ENCODE measurements at regions not wholly inside any gene's neighbourhood (a gene's known extent, or its start where the extent isn't known, plus 50 kb on each side); places are given as distances from the start of the nearest gene placed in this dataset.

DNA sequence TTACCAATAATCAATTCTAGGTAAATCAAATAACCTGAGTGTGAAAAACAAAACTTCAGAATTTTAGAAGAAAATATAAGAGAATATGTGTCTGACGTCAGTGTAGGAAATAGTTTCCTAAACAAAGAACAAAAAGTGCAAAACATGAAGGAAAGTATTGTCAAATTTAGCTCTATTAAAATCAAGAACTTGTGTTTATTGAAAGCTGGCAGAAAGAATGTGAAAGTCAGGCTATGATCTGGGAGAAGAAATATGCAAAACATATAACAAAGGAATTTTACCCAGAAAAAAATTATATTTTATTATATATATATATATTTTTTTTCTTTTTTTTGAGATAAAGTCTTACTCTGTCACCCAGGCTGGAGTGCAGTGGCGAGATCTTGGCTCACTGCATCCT, 129.1 kb upstream of the ANKRD28 start:
- no peaks in the 10 kb centered on the region for H3K27me3 ChIP-seq (ENCODE audit: insufficient read depth, insufficient read length)
- H3K36me3 ChIP-seq (ENCODE audit: insufficient read depth, insufficient read length, low read length): no peaks in the 10 kb centered on the region
- TF ChIP-seq YY1 (IDR thresholded peaks at IDR 0.05; ENCODE audit: insufficient read depth, insufficient read length): no peak
- TF ChIP-seq SUZ12 (IDR thresholded peaks at IDR 0.05; ENCODE audit: extremely low read depth, insufficient read depth, insufficient read length): no peak
- no peak for TF ChIP-seq ZNF274 (IDR thresholded peaks at IDR 0.05; ENCODE audit: low read depth, low read length)
- H3K4me3 ChIP-seq (ENCODE audit: insufficient read length, low read depth): no peak overlapping the region
- H3K4me1 ChIP-seq (ENCODE audit: insufficient read depth, insufficient read length): no peaks in the 10 kb centered on the region
- H3K9me3 ChIP-seq (ENCODE audit: insufficient read depth, low read length): no peaks in the 10 kb centered on the region
- no peak for DNase-seq (ENCODE audit: low read depth, low spot score)
- no peak overlapping the region for H3K9ac ChIP-seq (ENCODE audit: insufficient read length, low read depth)

DNA sequence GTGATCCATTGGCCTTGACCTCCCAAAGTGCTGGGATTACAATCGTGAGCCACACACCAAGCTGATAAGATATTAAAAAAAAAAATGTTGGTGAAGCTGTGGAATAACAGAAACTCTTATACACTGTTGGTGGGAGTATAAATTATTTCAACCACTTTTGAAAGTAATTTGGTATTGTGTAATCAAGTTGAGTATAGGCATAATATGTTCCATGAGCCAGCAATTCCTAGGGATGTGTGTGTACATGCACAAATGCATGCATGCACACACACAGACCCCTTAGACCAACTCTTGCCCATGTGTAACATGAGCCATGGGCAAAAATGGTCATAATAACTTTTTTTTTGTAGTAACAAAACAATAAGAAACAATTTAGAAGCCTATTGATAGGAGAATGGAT, 130.2 kb upstream of the ANKRD28 start:
- TF ChIP-seq YY1 (IDR thresholded peaks at IDR 0.05; ENCODE audit: insufficient read depth, insufficient read length) (no peak), ZNF274 (IDR thresholded peaks at IDR 0.05; ENCODE audit: low read depth, low read length) (no peak), SUZ12 (IDR thresholded peaks at IDR 0.05; ENCODE audit: extremely low read depth, insufficient read depth, insufficient read length) (no peak)
- Histone ChIP-seq H3K9ac (ENCODE audit: insufficient read length, low read depth) (no peak overlapping the region), H3K4me3 (ENCODE audit: insufficient read length, low read depth) (no peak overlapping the region), H3K4me1 (ENCODE audit: insufficient read depth, insufficient read length) (no peaks in the 10 kb centered on the region), H3K9me3 (ENCODE audit: insufficient read depth, low read length) (no peaks in the 10 kb centered on the region), H3K36me3 (ENCODE audit: insufficient read depth, insufficient read length, low read length) (no peaks in the 10 kb centered on the region), H3K27me3 (ENCODE audit: insufficient read depth, insufficient read length) (no peaks in the 10 kb centered on the region)
- DNase-seq (ENCODE audit: low read depth, low spot score): no peak

DNA sequence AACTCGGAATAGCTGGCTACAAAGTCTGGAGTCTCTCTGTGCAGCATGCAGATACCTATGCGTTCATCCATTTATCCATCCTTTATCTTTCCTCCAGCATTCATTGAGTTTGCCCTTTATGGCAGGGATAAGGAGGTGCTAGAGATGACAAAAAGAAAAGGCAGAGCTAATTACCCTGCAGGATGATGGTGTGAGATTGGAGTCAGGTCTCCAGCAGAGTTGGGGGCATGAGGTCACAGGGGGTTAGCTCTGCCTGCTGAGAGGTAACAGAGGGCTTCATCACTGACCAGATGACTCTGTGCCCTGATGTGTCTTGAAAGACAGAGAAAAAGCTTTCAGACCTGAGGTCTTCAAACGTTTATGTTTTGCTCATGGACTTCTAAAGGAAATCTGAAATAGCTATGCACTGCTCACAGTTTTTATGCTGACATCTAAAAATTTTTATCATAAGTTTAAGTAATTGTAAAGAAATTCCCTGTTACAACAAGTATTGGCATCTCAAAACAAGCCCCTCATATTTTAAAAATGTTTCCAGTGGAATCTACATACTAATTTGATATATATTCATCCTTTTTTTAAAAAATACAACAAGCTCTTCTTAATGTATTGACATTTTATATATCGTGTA, 132.3 kb upstream of the ANKRD28 start:
- DNase-seq (ENCODE audit: low read depth, low spot score): no peak
- Histone ChIP-seq H3K4me1 (ENCODE audit: insufficient read depth, insufficient read length) (no peaks in the 10 kb centered on the region), H3K27me3 (ENCODE audit: insufficient read depth, insufficient read length) (no peaks in the 10 kb centered on the region), H3K36me3 (ENCODE audit: insufficient read depth, insufficient read length, low read length) (no peaks in the 10 kb centered on the region), H3K9ac (ENCODE audit: insufficient read length, low read depth) (no peak overlapping the region), H3K9me3 (ENCODE audit: insufficient read depth, low read length) (no peaks in the 10 kb centered on the region), H3K4me3 (ENCODE audit: insufficient read length, low read depth) (no peak overlapping the region)
- TF ChIP-seq YY1 (IDR thresholded peaks at IDR 0.05; ENCODE audit: insufficient read depth, insufficient read length) (no peak), ZNF274 (IDR thresholded peaks at IDR 0.05; ENCODE audit: low read depth, low read length) (no peak), SUZ12 (IDR thresholded peaks at IDR 0.05; ENCODE audit: extremely low read depth, insufficient read depth, insufficient read length) (no peak)

DNA sequence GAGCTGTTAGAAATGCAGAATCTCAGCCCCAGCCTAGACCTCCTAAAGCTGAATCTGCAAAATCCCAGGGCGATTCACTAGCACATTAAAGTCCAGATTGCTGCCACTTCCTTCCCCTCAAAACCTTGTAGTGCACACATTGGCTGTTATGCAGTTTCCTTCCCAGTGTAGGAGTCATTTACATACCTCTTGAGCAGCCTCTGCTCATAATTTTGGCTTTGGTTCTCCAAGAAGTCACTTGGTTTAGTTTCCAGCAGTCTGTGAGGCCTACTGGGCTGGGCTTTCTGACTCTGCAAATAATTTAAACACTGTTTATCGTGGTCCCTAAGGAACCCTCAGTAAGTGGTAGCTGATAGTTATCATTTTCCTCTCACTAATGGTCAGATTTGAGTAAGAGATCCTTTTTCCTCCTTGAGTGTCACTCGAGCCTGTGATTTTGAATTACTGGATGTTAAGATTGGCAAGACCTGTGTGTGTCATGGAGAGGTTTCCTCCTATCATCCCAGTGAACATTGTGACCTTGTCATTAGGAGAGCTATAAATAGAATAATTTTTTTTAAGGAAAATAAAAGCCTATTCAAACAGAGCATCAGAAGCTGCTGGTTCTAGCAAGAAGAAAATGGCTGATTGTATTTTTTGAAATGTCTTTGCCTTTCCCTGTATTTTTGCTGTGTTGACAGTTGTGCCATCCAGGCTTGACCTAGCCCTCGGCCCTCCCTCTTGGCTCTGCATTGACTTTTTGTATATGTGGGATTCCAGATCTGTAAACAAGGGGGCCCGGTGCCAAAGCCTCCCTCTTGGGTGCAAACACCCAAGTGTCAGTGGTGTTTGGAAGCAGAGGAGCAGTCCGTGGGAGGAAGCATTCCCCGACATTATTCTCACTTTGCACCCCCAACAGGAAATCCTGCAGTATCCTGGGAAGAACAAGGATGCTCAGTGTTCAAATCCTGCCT, 134.8 kb upstream of the ANKRD28 start:
- no peak for DNase-seq (ENCODE audit: low read depth, low spot score)
- H3K4me3 ChIP-seq (ENCODE audit: insufficient read length, low read depth): no peak overlapping the region
- H3K9ac ChIP-seq (ENCODE audit: insufficient read length, low read depth): no peak overlapping the region
- TF ChIP-seq ZNF274 (IDR thresholded peaks at IDR 0.05; ENCODE audit: low read depth, low read length): no peak
- TF ChIP-seq SUZ12 (IDR thresholded peaks at IDR 0.05; ENCODE audit: extremely low read depth, insufficient read depth, insufficient read length): no peak
- no peak for TF ChIP-seq YY1 (IDR thresholded peaks at IDR 0.05; ENCODE audit: insufficient read depth, insufficient read length)
- H3K36me3 ChIP-seq (ENCODE audit: insufficient read depth, insufficient read length, low read length): no peaks in the 10 kb centered on the region
- H3K9me3 ChIP-seq (ENCODE audit: insufficient read depth, low read length): no peaks in the 10 kb centered on the region
- H3K4me1 ChIP-seq (ENCODE audit: insufficient read depth, insufficient read length): no peaks in the 10 kb centered on the region
- H3K27me3 ChIP-seq (ENCODE audit: insufficient read depth, insufficient read length): no peaks in the 10 kb centered on the region

DNA sequence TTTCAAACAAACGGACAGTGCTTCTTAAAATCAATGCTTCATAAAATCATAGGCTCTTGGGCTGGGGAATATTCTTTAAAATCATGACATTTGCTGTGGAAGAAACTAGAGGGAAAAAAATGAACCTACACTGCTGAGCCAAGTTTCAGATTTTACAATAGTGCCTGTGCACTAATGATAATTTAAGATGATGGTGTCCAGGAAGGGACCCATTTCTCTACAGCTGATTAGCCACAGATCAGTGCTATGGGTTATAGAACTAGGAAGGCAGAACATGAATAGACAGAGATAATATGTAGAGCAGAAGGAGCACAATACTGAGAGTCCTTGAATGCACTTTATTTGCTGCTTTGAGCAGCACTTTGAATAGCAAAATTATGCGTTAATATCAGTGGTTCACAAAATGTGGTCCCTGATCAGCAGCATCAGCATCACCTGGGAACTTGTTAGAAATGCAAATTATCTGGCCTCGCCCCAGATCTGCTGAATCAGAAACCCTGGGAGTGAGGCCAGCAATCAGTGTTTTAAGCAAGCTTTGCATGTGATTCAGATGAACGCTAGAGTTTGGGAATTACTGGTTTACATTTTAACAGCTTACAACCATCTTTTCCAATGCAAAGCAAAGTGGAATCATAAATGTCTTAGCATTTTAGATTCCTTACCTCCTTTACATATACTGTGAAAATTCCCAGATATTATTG, 135.8 kb upstream of the ANKRD28 start:
- no peaks in the 10 kb centered on the region for H3K36me3 ChIP-seq (ENCODE audit: insufficient read depth, insufficient read length, low read length)
- TF ChIP-seq YY1 (IDR thresholded peaks at IDR 0.05; ENCODE audit: insufficient read depth, insufficient read length) (no peak), ZNF274 (IDR thresholded peaks at IDR 0.05; ENCODE audit: low read depth, low read length) (no peak), SUZ12 (IDR thresholded peaks at IDR 0.05; ENCODE audit: extremely low read depth, insufficient read depth, insufficient read length) (no peak)
- H3K4me1 ChIP-seq (ENCODE audit: insufficient read depth, insufficient read length): no peaks in the 10 kb centered on the region
- no peaks in the 10 kb centered on the region for H3K27me3 ChIP-seq (ENCODE audit: insufficient read depth, insufficient read length)
- no peak overlapping the region for H3K9ac ChIP-seq (ENCODE audit: insufficient read length, low read depth)
- no peak for DNase-seq (ENCODE audit: low read depth, low spot score)
- H3K9me3 ChIP-seq (ENCODE audit: insufficient read depth, low read length): no peaks in the 10 kb centered on the region
- no peak overlapping the region for H3K4me3 ChIP-seq (ENCODE audit: insufficient read length, low read depth)

DNA sequence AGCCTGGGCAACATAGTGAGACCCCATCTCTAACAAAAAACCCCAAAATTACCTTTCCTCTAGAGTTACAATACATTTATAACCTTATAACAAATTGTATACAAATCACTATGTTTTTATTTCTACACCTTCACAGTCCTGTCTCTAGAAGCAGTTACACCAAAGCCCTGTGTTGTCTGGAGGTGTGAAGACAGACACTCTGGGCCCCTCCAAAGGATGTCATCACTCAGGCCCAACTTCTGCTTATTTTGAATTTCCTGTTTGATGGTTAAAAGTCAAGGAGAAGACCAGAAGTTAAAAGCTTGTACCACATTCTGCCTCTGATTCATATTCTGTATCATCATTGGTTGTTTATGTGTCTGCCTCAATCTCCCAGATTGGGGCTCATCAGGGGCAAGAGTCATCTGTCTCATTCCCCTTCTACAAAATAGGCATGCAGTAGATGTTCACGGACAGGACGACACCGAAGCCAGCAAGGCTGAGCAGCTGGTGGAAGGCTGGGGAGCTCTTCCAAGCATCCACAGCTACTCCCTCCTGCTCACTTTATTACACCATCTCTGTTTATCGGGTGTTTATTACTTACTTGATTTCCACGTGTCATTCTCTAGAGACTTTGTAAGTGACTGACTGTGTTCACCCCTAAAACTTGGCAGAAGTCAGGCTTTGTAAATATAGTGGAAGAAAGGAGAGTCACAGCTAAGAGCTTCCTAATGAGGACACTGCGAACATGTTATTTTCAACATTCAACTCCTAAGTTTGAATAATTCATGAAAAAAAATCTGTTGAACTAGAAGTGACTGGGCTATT, 136.8 kb upstream of the ANKRD28 start:
- no peaks in the 10 kb centered on the region for H3K4me1 ChIP-seq (ENCODE audit: insufficient read depth, insufficient read length)
- H3K27me3 ChIP-seq (ENCODE audit: insufficient read depth, insufficient read length): no peaks in the 10 kb centered on the region
- H3K9ac ChIP-seq (ENCODE audit: insufficient read length, low read depth): no peak overlapping the region
- no peaks in the 10 kb centered on the region for H3K9me3 ChIP-seq (ENCODE audit: insufficient read depth, low read length)
- no peak for DNase-seq (ENCODE audit: low read depth, low spot score)
- TF ChIP-seq YY1 (IDR thresholded peaks at IDR 0.05; ENCODE audit: insufficient read depth, insufficient read length): no peak
- no peak for TF ChIP-seq ZNF274 (IDR thresholded peaks at IDR 0.05; ENCODE audit: low read depth, low read length)
- TF ChIP-seq SUZ12 (IDR thresholded peaks at IDR 0.05; ENCODE audit: extremely low read depth, insufficient read depth, insufficient read length): no peak
- no peak overlapping the region for H3K4me3 ChIP-seq (ENCODE audit: insufficient read length, low read depth)
- H3K36me3 ChIP-seq (ENCODE audit: insufficient read depth, insufficient read length, low read length): no peaks in the 10 kb centered on the region
